ENCODE measurements at regions not wholly inside any gene's neighbourhood (a gene's known extent, or its start where the extent isn't known, plus 50 kb on each side); places are given as distances from the start of the nearest gene placed in this dataset.

DNA sequence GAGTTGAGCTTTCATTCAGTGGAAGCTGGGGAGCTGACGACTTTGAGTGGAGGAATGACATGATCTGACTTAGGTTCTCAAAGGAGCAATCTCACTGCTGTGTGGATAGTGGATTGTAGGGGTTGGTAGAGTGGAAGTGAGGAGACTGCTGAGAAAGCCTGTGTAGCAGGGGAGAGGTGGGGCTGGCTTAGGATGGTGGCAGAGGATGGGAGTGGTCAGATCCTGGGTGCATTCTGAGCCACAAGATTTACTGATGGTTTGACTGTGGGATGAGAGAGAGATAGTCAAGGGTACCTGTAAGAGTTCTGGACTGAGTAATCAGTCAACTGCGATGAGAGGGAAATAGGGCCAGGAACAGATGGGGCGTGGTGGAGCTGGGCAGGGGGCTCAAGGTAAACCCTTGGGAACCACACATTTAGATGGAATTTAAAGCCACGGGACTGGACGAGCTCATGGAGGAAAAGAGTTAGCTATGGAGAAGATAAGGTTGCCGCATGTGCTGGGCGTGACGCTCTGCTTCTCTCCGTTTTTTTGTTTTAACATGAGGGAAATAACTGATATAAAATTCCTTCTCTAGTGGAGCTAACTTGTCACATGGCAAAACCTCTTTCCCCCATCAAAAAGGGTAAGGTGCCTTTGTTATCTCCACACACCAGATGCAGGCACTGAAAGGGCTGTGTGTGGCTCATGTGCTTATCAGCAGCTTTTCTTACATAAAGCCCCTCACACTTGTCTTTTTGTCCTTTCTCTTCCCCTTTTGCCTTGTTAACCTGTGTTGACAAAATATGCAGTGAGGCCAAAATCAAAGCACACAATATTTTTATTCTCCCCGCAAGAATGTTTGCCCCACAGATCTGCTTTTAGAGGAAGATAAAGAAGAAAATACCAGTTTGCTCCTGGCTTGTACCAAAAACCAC is 379.8 kb downstream of the TSN start:
- no peak for DNase-seq

DNA sequence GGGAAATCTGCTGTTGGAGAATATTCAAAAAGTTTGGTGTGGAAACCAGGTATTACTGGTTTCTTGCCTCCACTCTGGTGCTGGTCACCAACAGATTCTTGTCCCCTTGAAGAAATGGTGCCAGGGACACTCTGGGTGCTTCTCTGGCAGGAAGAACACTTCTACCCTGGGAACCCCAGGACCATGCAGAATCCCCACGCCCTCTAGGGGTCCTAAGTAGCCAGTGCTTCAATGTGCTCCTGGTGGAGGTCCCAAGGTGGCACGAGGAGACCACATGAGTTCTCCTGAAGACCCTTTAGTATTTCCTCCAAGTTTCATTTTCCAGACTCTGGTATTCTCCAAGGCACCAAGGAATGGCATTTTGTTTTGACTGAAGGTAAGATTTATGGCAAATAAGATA is 380.6 kb downstream of the TSN start:
- no peak for DNase-seq

DNA sequence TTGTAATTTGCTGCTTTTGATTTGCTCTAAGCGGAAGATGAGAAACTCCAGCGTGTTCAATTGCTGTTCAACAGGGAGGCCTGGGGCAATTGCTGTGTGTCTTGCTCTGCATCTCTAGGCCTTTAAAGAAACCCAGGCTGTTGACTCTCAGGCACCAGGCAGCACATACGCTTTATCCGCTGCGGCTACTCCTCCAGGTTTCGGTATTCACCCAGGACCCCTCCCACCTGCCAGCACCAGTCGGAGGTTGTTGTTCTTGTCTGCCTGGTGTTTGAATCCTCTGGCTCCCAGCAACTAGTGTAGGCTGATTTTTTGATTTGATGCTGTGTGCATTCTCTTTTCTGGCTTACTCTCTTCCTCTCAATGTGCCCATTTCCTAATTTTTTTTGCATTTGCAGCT is 383.1 kb downstream of the TSN start:
- no peak for DNase-seq

DNA sequence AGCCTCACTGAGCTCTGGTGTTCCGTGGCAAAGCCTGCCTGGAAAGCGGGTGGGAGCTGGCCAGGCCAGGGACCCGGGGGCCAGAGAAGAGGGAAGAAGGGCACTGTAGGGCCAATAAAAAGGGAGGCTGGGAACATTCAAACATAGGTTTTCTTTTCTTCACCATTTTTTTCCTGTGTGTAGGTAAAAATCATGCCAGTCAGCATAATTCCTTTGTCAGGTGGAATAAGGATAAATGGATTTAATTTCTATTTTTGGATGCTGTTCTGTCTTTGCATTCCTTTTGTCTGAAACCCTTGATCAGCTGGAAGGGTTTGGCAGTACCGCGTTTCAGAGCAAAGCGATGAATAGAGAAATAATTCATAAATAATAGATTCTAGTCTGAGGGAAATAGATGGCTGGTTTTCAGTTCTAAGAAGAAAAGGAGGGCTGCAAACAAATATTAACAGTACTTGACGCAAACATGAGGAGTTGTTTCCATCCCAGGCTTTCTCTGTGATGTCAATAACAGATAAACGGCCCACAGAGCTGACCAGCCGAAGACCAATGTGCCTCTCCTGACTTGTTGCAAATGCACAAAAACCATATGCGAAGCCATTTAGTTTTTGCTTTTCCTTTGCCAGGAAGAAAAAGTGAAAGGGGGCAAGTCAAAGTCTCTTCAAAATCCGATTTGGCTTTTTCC is 384.4 kb downstream of the TSN start:
- DNase-seq = no peak

DNA sequence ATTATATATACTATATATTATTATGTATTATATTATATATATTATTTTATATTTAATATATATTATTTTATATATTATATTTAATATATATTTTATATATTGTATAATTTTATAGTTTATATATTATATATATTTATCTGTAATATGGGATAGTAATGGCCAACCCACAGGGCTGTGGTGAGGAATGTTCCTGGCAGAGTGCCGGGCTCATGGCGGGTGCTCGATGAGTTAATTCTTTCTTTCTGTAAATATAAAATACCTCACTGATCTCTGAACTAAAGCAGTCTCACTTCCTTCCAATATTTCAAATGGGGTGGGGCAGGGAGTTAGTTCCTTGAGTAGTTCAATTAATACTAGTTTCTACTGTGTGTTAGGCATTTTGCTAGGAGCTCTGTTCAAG is 389.4 kb downstream of the TSN start:
- DNase-seq = no peak

DNA sequence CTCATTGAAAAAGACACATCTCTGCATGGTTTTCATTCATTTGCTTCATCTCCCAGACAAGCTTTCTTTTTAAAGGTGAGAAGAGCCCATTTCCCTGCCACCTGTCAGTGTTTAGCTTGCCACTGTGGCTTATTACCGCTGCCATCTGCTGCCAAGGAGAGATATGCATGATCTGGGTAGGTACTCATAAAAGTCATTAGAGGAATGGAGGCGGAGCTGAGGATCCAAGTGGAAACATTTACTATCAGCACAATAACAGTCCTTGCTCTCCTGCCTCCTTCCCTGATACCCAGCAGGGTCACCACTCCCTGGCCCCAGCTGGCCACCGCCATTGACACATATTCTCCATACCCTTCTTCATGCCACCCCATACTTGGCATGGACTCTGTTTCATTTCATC is 390.4 kb downstream of the TSN start:
- no peak for DNase-seq

DNA sequence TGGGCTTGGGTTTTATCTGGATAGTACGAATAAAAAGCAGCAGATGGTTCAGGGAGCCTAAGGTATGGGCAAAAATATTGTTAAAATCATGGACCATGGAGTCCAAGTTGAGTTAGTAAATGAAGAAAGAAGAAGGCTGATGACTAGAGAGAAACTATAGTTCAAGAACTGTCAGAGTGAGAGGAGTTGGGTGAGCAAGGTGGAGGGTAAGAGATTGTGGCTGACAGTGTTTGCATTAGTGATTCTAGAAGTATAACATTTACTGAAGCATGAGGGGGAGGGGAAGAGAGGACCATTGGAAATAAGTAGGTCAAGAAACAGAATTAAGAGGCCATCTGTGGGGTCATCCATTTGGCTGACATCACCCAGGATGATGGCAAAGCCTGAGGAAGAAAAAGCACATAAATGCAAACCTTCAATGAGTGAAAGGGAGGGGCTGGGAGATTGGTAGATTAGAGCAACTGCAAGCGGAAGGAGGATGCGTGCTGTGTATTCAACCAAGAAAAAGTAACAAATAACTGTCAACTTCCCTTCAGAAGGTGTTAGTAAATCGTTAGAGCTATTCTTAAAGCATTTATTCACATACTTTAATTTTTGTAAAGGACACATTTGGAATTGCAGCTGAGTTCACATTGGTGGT is 392.8 kb downstream of the TSN start:
- DNase-seq = no peak

DNA sequence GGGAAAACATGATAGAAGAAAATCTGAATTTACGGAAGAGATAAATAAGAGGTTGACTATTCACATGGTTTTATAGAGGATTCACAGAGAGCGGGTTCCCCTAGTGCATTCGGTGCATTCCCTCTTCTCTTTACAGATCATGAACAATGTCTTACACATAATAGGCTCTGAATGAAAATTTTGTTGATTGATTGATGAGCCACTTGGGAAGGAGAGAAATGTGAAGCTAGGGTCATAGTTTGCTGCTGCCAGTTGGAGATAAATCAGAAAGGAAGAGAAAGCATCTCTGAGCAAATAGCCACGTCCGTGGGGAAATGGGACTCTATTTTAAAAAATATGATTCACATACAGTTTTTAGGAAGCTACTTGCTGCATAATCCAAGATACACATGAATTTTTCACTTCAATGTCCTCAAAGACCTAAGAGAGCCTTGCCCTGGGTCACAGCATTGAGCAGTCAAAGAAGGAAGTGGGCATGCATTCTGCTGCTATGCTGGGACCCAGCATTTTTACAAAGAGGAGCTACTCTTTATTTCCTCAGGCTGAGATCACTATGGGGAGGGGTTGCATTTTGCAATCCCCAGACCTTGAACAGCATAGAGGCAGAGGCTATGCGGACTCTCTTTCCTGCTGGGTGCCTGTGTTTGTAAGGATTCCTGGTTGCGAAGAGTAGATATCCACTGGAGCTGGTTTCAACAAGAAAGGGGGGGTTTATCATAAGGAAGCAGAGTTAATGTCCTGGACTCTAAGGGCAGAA is 395.3 kb downstream of the TSN start:
- no peak for DNase-seq

DNA sequence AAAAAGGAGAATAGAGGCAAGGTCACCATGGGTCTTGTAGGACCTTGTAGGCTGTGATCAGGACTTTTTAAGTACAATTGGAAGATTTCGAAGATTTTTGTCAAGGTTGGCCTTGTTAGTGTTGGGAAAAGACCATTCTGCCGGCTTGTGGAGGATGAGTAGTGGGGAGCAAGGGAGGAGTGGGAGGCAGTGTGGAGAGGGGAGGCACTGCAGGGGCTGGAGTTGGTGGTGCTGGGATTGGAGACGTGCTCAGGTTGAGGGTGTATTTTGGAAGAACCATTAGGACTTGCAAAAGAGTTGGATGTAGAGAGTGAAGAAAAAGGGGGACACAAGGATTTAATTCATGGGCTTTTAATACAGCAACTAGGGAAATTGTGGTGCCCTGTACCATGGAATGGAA is 397.1 kb downstream of the TSN start:
- no peak for DNase-seq

DNA sequence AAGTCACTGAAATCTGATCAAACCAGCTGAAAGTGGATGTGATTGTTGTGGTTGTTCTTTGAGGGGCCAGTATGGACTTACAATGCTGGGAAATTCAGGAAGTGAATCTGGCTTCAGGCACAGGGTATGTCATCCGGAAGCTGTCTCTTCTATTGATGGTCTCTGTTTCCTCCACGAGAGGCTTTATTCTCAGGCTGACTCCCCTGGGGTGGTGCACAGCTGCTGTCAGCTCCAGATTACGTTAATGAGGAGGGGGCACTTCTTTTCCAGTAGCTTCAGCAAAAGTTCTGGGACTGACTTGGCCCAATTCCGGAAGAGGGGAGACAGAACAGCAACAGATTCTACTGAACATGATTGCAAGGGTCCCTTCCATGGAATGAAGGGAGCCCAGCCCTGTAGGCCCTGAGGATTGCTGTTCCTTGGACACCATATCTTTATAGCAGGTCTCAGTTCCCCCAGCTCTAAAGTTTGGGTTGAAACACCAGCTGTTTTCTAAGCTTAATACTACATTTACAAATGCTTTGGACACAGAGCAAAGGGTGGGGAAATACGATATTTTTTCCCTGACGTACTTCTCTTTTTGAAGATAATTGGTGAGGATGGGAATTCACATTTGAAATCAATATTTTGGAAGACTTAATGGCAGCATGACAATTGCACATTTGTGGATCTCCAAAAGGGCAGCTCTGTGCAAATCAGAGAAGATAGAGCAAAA is 400.9 kb downstream of the TSN start:
- no peak for DNase-seq

DNA sequence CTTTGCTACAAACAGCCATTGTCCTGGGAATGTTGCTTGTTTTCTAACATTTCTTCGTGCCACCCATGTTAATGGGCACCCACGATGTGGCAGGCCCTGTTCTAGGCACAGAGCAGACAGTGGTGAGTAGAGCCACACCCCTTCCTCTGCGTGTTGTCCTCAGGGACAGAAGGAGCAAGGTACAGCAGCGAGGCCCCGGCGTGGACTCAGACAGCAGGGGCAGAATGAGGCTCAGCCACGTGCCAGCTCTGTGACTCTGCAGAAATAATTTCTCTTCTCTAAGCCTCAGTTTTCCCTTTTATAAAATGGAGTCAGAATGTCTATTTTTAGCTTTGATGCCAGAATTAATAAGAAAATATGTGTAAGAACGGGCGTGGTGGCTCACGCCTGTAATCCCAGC is 401.7 kb downstream of the TSN start:
- no peak for DNase-seq

DNA sequence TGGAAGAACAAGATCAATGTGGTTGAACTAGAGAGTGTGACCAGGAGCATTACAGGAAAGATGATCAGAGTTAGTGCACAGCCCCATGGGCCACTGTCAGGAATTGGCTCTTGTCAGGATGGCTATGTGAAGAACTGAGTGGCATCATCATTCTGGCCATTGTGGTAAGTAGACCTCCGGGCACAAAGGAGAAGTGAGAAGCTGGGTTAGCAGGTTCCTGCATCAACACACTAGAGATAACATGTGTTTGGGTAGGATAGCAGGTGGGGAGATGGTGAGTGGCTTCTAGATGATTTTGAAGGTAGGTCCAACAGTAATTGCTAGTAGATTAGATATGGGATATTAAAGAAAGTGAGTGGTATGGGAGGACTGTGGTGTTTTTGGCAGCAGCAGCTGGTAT is 408.2 kb downstream of the TSN start:
- DNase-seq = no peak

DNA sequence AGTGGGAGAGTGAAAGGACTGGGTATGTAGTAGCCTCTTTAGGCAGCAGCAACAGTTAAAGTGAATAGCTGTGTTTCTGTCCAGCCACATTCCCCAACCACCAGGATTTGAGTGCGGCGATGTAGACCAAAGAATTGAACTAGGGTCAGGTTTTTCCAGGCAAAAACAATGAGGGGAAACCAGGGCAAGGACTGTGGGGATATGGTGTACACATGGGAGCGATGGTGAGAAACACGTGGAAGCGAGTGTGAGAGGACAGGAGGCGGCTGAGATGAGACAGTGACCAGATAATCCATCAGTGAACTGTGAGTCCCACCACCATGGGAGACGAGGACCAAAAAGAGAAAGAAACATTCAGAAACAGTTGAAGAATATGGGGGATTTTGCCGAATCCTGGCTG is 409.5 kb downstream of the TSN start:
- DNase-seq = no peak

DNA sequence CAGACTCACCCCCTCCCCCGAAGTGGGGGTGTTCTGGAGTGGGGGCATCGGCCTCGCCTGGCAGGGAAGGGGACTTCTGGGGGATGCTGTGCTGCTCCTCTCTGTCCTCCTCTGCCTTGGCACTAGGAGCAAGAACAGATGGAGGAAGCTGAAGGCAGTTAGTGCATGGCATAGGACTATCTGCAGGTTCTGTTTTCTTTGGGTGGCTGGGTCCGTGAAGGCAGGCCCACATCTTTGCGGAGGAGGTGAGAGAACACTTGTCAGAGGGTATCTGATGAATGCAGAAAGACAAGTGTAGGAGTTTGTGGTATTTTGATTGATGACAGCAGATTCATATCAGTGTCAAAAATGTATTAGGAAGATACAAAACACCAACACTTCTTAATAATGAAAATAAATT is 411.4 kb downstream of the TSN start:
- no peak for DNase-seq

DNA sequence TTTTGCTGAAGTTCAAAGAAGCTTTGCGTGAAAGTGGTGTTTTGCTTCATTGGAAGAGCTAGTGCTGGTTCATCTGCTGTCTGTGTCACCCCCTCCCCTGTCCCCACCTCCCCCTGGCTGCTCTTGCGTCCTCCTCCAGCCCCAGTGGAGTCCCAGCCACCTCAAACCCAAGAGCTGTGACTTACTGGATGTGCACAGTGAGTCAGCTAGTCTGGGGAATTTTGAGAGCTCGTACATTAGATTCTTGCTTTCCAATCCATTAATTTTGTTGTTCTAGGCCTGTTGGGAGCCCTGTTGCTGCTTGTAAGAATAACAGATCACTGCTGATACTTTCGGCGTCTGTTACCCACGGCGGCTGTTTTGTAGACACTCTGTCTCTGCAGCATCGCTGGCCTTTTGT is 412.1 kb downstream of the TSN start:
- no peak for DNase-seq

DNA sequence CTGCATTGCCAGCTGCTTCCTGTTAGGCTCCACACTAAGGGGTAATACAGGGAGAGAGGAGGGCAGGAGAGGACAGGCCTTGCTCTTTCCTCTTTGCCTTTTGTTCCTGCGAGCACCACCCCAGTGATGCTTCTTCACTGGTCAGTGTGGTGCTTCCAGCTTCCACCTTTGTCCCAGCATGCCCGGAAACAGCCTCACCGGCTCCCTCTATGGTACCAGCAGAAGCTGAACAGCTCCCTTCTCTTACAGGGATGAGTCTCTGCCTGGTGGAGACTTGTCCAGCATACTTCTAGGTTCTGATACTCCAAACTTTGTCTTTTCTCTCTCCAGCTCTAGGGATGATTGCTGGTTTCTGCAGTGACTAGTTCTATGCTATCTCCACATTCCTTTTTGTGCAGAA is 413.3 kb downstream of the TSN start:
- DNase-seq = no peak

DNA sequence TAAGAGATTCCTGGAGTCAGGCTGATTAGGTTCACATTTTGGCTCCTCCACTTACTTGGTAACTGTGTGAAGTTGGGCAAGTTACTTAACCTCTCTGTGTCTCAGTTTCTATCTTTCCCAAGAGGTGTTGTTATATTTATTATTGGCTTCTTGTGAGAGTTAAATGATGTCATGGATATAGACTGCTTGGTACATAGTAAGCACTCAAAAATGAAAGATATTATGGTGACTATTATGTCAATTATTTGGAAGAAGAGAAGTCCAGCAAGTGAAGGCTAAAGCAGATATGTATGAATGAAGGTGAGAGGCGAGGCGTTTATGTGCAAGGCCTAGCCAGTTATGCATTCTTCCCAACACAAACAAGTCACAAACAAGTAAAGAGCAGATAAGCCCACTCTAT is 417.4 kb downstream of the TSN start:
- no peak for DNase-seq

DNA sequence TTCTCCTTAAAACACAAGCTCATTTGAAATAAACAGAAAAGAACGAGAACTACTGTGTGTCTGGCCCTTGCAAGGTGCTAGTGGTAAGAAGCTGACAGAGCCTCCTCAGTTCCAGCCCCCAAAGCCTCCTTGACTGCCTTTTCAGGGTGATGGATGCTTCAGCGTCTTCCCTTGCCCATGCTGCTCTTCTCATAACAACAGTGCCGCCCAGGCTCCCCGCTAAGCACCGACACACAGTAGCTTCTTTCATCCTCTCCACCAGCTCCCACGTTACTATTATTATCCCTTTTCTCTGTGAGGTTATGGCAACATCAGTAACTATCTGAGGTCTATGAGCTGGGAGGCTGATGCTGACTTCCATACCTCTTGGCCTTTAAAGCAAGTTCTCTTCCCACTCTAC is 418.6 kb downstream of the TSN start:
- no peak for DNase-seq

DNA sequence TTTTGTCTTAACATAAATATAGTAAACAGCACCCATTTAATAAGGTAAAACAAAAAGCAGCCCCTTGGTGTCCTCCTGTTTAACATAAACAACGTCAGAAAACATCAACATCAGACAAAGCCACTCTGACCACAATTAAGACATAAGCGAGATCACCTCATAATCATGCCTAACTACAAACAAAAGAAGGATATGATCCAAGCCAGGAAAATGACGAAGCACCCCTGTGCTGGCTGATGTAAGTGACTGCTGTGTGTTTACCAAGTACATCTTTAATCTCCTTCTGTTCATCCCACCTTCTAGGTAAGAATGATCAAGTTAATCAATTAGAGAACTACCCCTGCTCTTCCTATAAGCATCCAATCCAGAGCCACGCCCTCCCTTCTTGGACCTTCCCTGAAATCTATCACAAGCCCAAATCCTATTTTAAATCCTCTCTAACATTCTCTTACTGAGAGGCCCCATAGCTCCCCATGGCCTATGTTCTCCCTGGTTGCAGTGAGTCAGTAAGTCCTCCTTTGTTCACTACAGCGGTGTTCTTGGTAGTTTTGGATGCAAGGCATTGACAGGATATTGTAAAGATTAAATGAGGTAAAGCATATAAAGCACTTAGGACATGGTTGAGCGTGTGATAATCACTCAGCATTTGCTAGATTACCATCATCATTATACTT is 424.2 kb downstream of the TSN start:
- no peak for DNase-seq

DNA sequence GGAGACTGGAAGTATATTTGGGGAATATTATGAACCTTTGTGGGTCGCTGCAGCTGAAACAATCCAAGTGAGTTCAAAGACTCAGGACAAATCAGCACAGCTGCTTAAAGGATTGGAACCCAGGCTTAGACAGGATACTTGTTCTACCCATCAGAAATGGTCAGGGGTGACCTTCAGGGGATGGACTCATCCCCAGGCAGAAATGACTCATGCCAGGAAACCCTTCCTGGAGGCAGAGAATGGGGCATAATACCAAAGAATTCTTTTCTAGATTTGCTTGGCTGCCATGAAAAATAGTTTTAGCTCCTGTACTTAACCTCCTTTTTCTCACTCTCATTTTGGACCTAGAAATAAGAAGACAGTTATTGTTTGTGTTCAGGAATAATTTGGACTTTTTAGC is 425.5 kb downstream of the TSN start:
- DNase-seq = no peak

DNA sequence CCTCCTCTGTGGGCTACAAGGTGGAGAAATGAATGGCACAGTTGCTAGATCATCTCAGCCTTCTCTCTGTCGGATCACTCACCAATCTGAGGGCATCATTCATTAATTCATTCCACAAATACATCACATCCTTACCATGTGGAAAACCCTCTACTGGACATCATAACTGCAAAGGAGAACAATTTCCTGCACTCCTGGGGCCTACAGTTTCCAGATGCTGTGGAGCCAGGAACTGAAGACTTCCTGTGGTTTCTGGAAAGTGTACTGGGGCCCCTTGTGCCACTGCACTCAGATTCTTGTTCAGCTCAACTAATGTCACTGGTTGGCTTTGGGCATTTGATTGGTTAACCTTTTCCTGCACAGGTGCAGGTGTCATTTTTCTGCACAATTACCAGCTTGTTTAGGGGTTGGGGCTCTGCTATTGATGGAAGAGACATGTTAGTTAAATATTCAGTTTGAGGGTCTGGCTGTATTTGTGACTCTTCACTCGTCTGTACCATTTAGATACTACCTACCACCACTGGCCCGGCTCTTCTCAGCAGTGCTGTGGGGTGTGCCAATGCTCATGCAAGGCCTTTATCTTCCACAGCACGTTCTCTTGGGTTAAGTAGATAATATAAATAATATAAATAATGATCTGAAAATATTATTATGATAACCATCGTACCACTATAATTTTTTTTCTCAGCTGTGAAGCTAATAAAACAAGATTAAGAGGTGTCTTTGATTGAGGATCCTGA is 427.3 kb downstream of the TSN start:
- DNase-seq = no peak

Measured in stimulated activated CD4-positive, alpha-beta T cell treated with anti-CD3 and anti-CD28 coated beads, Interleukin-4, amount 100 ng/mL, for 24 hours (primary cell).